CD4-positive, alpha-beta T cell (primary cell): ENCODE measurements at regions not wholly inside any gene's neighbourhood (a gene's known extent, or its start where the extent isn't known, plus 50 kb on each side); places are given as distances from the start of the nearest gene placed in this dataset.

Source experiments
- ATAC-seq: fragments of 200-7000 bp; cut with Tn5 transposase; one replicate; pipeline ENCODE4 v1.10.0; 2022; ENCODE audit warnings: mild to moderate bottlenecking; ENCODE audit not compliant: poor library complexity
- CTCF ChIA-PET: fragments of 350-600 bp; sonication (Branson Sonifier 250); formaldehyde crosslinking; loops from one replicate; lab custom pipeline; 2021; ENCODE audit warnings: antibody characterized with exemption, inconsistent platforms; lab: Charles Lee
- POLR2A ChIA-PET: fragments of 350-600 bp; sonication (Branson Sonifier 250); formaldehyde crosslinking; loops from one replicate; lab custom pipeline; 2021; ENCODE audit warnings: antibody characterized with exemption, inconsistent platforms; lab: Charles Lee
- DNase-seq, 14 experiments: peaks; one replicate each; pipeline ENCODE4 v3.0.0-alpha.2; 2013 to 2020; ENCODE audit warnings: mixed read lengths in 2 of 14
- H3K27ac ChIP-seq, 2 donors: one replicate each; pipeline versions ENCODE4 v1.5.1 to v1.7.0; 2013; ENCODE audit warnings: low read length in 2 of 2, low read depth in 1 of 2, mild to moderate bottlenecking in 1 of 2
- H3K27me3 ChIP-seq, 2 experiments: 1 replicate in 1 of 2; 2 replicates in 1 of 2; pipeline versions ENCODE4 v1.6.1 to v1.7.0; 2013; ENCODE audit warnings: low read length in 2 of 2, control low read depth in 1 of 2, mild to moderate bottlenecking in 1 of 2, moderate library complexity in 1 of 2; ENCODE audit not compliant: insufficient read depth in 2 of 2, control insufficient read depth in 1 of 2
- H3K36me3 ChIP-seq: one replicate; pipeline ENCODE4 v1.6.1; 2013; ENCODE audit warnings: low read length, control low read depth; ENCODE audit not compliant: insufficient read depth
- H3K4me1 ChIP-seq: one replicate; pipeline ENCODE4 v1.6.1; 2013; ENCODE audit warnings: low read length, control low read depth; ENCODE audit not compliant: insufficient read depth
- H3K4me3 ChIP-seq: one replicate; pipeline ENCODE4 v1.5.1; 2013; ENCODE audit warnings: mild to moderate bottlenecking, low read length, moderate library complexity
- H3K9me3 ChIP-seq, 2 experiments: 1 replicate in 1 of 2; 2 replicates in 1 of 2; pipeline versions ENCODE4 v1.6.1 to v1.7.0; 2013; ENCODE audit warnings: low read length in 2 of 2, mild to moderate bottlenecking in 2 of 2, control low read depth in 1 of 2, moderate library complexity in 1 of 2; ENCODE audit not compliant: control insufficient read depth in 1 of 2, insufficient read depth in 1 of 2
- H3K27ac Mint-ChIP-seq: one replicate; pipeline ENCODE4 v1.8.0; 2020; ENCODE audit warnings: mixed read lengths
- H3K27me3 Mint-ChIP-seq: one replicate; pipeline ENCODE4 v1.8.0; 2021; ENCODE audit warnings: mixed read lengths
- H3K36me3 Mint-ChIP-seq: one replicate; pipeline ENCODE4 v1.8.0; 2021; ENCODE audit warnings: low read depth, mixed read lengths
- H3K4me1 Mint-ChIP-seq: one replicate; pipeline ENCODE4 v1.8.0; 2021; ENCODE audit warnings: low read depth, mixed read lengths
- H3K4me3 Mint-ChIP-seq: one replicate; pipeline ENCODE4 v1.8.0; 2020; ENCODE audit warnings: mild to moderate bottlenecking, mixed read lengths
- H3K9me3 Mint-ChIP-seq: one replicate; pipeline ENCODE4 v1.8.0; 2020; ENCODE audit warnings: mixed read lengths
- intact Hi-C, 2 experiments: fragments of 100-400 bp; cut with DNase I in 1 of 2; cut with micrococcal nuclease in 1 of 2; formaldehyde crosslinking; loops; one replicate each; pipeline versions ENCODE4 v1.15.1 to v1.9.0; 2023 to 2025; cut with DNase I, micrococcal nuclease
- TF ChIP-seq, protein P1 (sequence below): fragments of 200-600 bp; IDR thresholded peaks from one replicate; pipeline ENCODE4 v1.8.0; 2022; ENCODE audit warnings: antibody characterized with exemption, mild to moderate bottlenecking

DNA sequence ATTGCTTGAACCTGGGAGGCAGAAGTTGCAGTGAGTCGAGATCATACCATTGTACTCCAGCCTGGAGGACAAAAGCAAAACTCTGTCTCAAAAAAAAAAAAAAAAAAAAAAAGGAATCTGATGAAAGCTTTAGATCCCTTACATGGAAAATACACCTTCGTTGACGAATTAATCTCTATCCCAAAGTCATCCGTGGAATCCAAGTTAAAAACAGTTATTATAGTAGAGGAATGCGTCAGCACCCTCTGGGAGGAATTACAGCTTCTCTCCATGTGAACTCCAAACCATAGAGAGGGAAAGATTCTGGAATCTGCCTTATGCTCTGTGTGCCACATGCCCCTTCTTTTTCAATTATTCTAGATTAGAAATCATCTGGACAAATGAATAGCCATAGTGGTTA is 192.3 kb upstream of the C2CD4B start:
- intact Hi-C loops: no loop called here
- ATAC-seq: no peak
- CTCF ChIA-PET: no interaction called here

DNA sequence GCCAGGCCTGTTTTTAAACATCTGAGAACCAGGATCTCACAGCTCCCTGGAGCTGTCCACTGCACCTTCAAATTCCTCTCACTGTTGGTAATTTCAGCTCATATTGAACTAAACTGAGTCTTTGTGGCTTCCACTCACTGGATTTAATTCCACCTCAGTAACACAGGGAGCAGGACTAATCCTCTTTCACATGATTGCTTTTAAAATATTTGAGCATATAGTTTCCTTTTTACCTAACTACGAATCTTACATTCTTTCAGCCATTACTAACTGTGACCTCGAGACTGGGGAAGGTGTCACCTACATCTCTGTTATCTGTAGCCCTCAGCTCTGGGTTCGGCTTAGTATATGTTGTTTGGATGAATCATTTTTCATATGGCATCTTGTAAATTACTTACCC is 194.3 kb upstream of the C2CD4B start:
- intact Hi-C loops: no loop called here
- Mint-ChIP-seq H3K36me3 (no peaks in the 10 kb centered on the region), H3K4me3 (no peak overlapping the region), H3K9me3 (no peaks in the 10 kb centered on the region), H3K4me1 (no peaks in the 10 kb centered on the region), H3K27me3 (peaks cover 56% of the 10 kb centered on the region), H3K27ac (no peak overlapping the region)
- peaks cover 4 to 5% of the 10 kb centered on the region in 2 experiments for H3K27me3 ChIP-seq
- H3K4me1 ChIP-seq: no peaks in the 10 kb centered on the region
- no peaks in the 10 kb centered on the region for H3K9me3 ChIP-seq
- no peak overlapping the region for H3K4me3 ChIP-seq
- H3K27ac ChIP-seq: no peak overlapping the region
- TF ChIP-seq, protein P1, sequence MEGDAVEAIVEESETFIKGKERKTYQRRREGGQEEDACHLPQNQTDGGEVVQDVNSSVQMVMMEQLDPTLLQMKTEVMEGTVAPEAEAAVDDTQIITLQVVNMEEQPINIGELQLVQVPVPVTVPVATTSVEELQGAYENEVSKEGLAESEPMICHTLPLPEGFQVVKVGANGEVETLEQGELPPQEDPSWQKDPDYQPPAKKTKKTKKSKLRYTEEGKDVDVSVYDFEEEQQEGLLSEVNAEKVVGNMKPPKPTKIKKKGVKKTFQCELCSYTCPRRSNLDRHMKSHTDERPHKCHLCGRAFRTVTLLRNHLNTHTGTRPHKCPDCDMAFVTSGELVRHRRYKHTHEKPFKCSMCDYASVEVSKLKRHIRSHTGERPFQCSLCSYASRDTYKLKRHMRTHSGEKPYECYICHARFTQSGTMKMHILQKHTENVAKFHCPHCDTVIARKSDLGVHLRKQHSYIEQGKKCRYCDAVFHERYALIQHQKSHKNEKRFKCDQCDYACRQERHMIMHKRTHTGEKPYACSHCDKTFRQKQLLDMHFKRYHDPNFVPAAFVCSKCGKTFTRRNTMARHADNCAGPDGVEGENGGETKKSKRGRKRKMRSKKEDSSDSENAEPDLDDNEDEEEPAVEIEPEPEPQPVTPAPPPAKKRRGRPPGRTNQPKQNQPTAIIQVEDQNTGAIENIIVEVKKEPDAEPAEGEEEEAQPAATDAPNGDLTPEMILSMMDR: no peak
- POLR2A ChIA-PET: no interaction called here
- H3K36me3 ChIP-seq: no peaks in the 10 kb centered on the region
- no peak for DNase-seq
- CTCF ChIA-PET: interaction anchor here (1.3 to 1.4 kb wide), 2 partner anchors 15 to 18 kb away, joined by 3 to 4 read pairs; no protein-coding TSS in a partner anchor
- no peak for ATAC-seq

More for the DNA sequence above, 192.3 kb upstream of the C2CD4B start:
- no peak overlapping the region for H3K4me3 Mint-ChIP-seq
- Histone ChIP-seq H3K4me1 (no peaks in the 10 kb centered on the region), H3K36me3 (no peaks in the 10 kb centered on the region), H3K27me3 (peaks cover 2 to 5% of the 10 kb centered on the region in 2 experiments), H3K4me3 (no peak overlapping the region), H3K9me3 (no peaks in the 10 kb centered on the region), H3K27ac (no peak overlapping the region)
- POLR2A ChIA-PET: no interaction called here
- no peak overlapping the region for H3K27ac Mint-ChIP-seq
- no peak for DNase-seq
- TF ChIP-seq, protein P1: no peak
- no peaks in the 10 kb centered on the region for H3K4me1 Mint-ChIP-seq
- no peaks in the 10 kb centered on the region for H3K9me3 Mint-ChIP-seq
- H3K27me3 Mint-ChIP-seq: peaks cover 48% of the 10 kb centered on the region
- H3K36me3 Mint-ChIP-seq: no peaks in the 10 kb centered on the region

DNA sequence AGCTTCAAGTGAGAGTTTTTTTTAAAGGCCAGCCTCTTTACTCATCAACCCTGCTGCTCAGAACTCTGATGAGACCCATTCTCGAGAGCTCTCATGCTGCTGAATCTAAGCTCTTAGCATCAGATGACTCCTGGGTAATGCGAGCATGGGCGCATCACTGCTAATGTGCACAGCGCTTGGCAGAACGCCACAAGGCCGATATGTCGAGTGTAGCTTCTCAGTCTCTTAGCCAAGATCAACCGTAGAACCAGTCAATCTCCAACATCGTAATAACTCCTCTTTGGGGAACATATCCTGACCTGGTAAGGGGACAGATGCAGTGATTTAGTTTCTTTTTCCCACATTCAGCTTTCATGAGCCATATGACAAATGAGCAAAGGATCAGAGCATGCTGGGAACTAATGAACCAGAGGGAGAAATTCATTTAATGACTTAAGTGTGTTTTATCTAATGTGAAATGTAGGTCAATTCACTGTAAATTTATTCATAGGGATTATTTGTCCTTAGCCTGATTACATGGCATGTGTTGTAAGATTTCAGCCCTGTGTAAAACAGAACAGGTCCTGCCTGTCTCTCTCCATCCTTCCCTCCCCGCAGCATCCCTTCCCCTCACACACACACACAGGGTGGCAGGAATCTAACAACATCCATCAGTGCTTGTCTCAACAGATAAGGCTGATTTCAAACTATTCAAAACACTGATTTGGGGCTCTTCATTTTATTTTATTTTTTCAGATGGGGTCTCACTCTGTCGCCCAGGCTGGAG is 195.4 kb upstream of the C2CD4B start:
- H3K27ac ChIP-seq: no peak overlapping the region
- intact Hi-C loops: loop anchor here in 1 of 2 experiments (1.0 kb wide), 1 partner anchor 23 kb away; no protein-coding TSS in a partner anchor
- Mint-ChIP-seq H3K27ac (no peak overlapping the region), H3K4me3 (no peak overlapping the region), H3K9me3 (no peaks in the 10 kb centered on the region), H3K27me3 (peaks cover 59% of the 10 kb centered on the region), H3K4me1 (no peaks in the 10 kb centered on the region), H3K36me3 (no peaks in the 10 kb centered on the region)
- no peak for DNase-seq
- H3K4me3 ChIP-seq: no peak overlapping the region
- no peaks in the 10 kb centered on the region for H3K36me3 ChIP-seq
- H3K27me3 ChIP-seq: peaks cover 4 to 7% of the 10 kb centered on the region in 2 experiments
- no peaks in the 10 kb centered on the region for H3K4me1 ChIP-seq
- H3K9me3 ChIP-seq: no peaks in the 10 kb centered on the region
- TF ChIP-seq, protein P1: no peak
- ATAC-seq: no peak
- CTCF ChIA-PET: interaction anchor here (1.3 kb wide), 1 partner anchor 17 kb away, joined by 4 read pairs; no protein-coding TSS in a partner anchor
- POLR2A ChIA-PET: no interaction called here
